Smooth muscle cell (in vitro differentiated cells): ENCODE measurements at regions not wholly inside any gene's neighbourhood (a gene's known extent, or its start where the extent isn't known, plus 50 kb on each side); places are given as distances from the start of the nearest gene placed in this dataset.

Source experiments
- DNase-seq: peaks from one replicate; lab custom pipeline; 2025; ENCODE audit not compliant: unreplicated experiment; lab: John Stamatoyannopoulos, UW
- H2AFZ ChIP-seq: fragments of 200-600 bp; sonication (generic); 2 replicates; pipeline ENCODE4 v1.6.0; 2016; ENCODE audit warnings: antibody characterized with exemption, low read depth, mild to moderate bottlenecking
- H3F3A ChIP-seq: fragments of 200-600 bp; sonication (generic); 2 replicates; pipeline ENCODE4 v1.6.0; 2017; ENCODE audit warnings: antibody characterized with exemption, low read depth
- H3K27ac ChIP-seq: fragments of 200-600 bp; sonication (generic); 2 replicates; pipeline ENCODE4 v1.5.1; 2016; ENCODE audit warnings: low read depth, mild to moderate bottlenecking
- H3K27me3 ChIP-seq: fragments of 200-600 bp; sonication (generic); 2 replicates; pipeline ENCODE4 v1.6.1; 2016; ENCODE audit warnings: low read depth, mild to moderate bottlenecking
- H3K36me3 ChIP-seq: fragments of 200-600 bp; sonication (generic); 2 replicates; pipeline ENCODE4 v1.5.1; 2016; ENCODE audit warnings: low read depth
- H3K4me1 ChIP-seq: fragments of 200-600 bp; sonication (generic); 2 replicates; pipeline ENCODE4 v1.5.1; 2016; ENCODE audit warnings: low read depth
- H3K4me2 ChIP-seq: fragments of 200-600 bp; sonication (generic); 2 replicates; pipeline ENCODE4 v1.6.0; 2016; ENCODE audit warnings: mild to moderate bottlenecking
- H3K4me3 ChIP-seq: fragments of 200-600 bp; sonication (generic); 2 replicates; pipeline ENCODE4 v1.5.1; 2016; ENCODE audit warnings: mild to moderate bottlenecking
- H3K79me2 ChIP-seq: fragments of 200-600 bp; sonication (generic); 2 replicates; pipeline ENCODE4 v1.6.0; 2016; ENCODE audit warnings: low read depth, mild to moderate bottlenecking
- H3K9ac ChIP-seq: fragments of 200-600 bp; sonication (generic); 2 replicates; pipeline ENCODE4 v1.6.0; 2016; ENCODE audit warnings: low read depth
- H3K9me3 ChIP-seq: fragments of 200-600 bp; sonication (generic); replicated peaks from 2 replicates; pipeline ENCODE4 v1.5.1; 2016; ENCODE audit warnings: low read depth
- H4K20me1 ChIP-seq: fragments of 200-600 bp; sonication (generic); 2 replicates; pipeline ENCODE4 v1.6.0; 2016; ENCODE audit warnings: low read depth
- WGBS: methylation state at CpG from one replicate; pipeline ENCODE4 v1.1.7; 2016; ENCODE audit warnings: low lambda C conversion rate; 5-methylcytosine and 5-hydroxymethylcytosine counted together
- TF ChIP-seq, protein P1 (sequence below): fragments of 200-600 bp; sonication (generic); IDR thresholded peaks from 2 replicates; pipeline ENCODE4 v1.5.1; 2017; ENCODE audit warnings: borderline replicate concordance, mild to moderate bottlenecking, antibody characterized with exemption; ENCODE audit not compliant: insufficient read depth, poor library complexity, severe bottlenecking

DNA sequence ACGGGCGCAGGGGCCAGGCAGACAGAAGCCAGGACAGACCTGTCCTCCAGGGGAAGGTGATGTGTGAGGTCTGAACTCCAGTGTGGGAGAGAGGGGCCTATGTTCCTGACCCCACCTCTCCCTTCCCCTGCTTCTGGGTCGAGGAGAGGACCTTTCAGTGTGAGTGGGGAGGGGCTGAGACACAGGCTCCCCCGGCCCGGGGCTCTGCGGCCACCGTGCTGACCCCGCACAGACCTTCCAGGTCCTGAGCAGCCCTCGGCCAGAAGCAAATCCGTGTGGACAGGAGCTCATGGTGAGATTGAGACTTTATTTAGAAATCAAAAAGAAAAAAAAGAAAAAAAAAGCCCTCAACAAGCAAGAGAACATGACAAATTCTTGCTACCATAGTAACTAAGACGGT is 680.5 kb downstream of the BRD1 start:
- Histone ChIP-seq H2AFZ (no peak overlapping the region), H4K20me1 (no peaks in the 10 kb centered on the region), H3K4me3 (no peak overlapping the region), H3K36me3 (no peaks in the 10 kb centered on the region), H3K79me2 (no peaks in the 10 kb centered on the region), H3K4me1 (no peaks in the 10 kb centered on the region), H3K27ac (no peak overlapping the region), H3K27me3 (no peaks in the 10 kb centered on the region), H3F3A (no peaks in the 10 kb centered on the region), H3K9ac (no peak overlapping the region), H3K4me2 (no peak overlapping the region), H3K9me3 (no peaks in the 10 kb centered on the region)
- 85% methylated on average over 11 of the region's 11 CpGs for WGBS
- TF ChIP-seq, protein P1, sequence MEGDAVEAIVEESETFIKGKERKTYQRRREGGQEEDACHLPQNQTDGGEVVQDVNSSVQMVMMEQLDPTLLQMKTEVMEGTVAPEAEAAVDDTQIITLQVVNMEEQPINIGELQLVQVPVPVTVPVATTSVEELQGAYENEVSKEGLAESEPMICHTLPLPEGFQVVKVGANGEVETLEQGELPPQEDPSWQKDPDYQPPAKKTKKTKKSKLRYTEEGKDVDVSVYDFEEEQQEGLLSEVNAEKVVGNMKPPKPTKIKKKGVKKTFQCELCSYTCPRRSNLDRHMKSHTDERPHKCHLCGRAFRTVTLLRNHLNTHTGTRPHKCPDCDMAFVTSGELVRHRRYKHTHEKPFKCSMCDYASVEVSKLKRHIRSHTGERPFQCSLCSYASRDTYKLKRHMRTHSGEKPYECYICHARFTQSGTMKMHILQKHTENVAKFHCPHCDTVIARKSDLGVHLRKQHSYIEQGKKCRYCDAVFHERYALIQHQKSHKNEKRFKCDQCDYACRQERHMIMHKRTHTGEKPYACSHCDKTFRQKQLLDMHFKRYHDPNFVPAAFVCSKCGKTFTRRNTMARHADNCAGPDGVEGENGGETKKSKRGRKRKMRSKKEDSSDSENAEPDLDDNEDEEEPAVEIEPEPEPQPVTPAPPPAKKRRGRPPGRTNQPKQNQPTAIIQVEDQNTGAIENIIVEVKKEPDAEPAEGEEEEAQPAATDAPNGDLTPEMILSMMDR = no peak
- no peak for DNase-seq

DNA sequence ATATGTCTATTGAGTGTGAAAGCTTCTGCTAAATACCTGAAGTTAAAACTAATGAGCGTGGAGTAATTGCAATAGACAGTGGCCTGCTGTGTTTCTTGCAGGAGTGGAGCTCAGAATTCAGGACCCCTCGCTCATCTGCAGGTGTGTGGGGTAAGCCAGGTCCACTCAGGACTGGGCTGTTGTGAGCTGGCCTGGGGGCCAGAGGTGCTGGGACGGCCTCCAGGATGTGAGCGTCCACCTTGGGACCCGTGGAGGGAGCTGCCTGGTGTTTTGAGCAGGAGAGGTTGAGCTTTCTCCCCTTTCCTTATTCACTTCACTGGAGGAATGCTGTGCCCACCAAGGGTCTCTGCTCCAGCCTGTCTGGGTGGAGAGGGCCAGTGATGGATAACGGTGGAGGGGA is 681.2 kb downstream of the BRD1 start:
- Histone ChIP-seq H3K4me2 (no peak overlapping the region), H2AFZ (no peak overlapping the region), H3K27ac (no peak overlapping the region), H3K27me3 (no peaks in the 10 kb centered on the region), H3K9me3 (no peaks in the 10 kb centered on the region), H3F3A (no peaks in the 10 kb centered on the region), H3K79me2 (no peaks in the 10 kb centered on the region), H4K20me1 (no peaks in the 10 kb centered on the region), H3K36me3 (no peaks in the 10 kb centered on the region), H3K4me1 (no peaks in the 10 kb centered on the region), H3K9ac (no peak overlapping the region), H3K4me3 (no peak overlapping the region)
- no peak for DNase-seq
- 85% methylated on average over 6 of the region's 6 CpGs for WGBS
- TF ChIP-seq, protein P1 = no peak

DNA sequence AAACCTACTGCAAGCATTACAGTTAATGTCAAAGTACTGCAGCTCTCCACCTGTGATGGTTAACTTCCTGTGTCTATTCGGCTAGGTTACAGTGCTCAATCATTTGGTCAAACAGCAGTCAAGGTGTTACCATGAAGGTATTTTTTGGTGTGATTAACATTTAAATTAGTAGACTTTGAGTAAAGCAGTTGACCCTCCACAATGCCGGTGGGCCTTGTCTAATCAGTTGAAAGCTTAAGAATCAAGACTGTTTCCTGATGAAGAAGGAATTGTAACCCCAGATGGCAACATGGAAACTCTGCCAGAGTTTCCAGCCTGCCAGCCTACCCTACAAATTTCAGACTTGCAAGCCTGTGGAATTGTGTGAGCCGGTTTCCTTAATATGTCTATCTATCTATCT is 683.9 kb downstream of the BRD1 start:
- H3K9me3 ChIP-seq = no peaks in the 10 kb centered on the region
- H3K79me2 ChIP-seq = no peaks in the 10 kb centered on the region
- H3K27ac ChIP-seq = no peak overlapping the region
- no peak overlapping the region for H3K4me2 ChIP-seq
- 95% methylated on average over 3 of the region's 3 CpGs for WGBS
- H3K4me3 ChIP-seq = no peak overlapping the region
- H3K9ac ChIP-seq = no peak overlapping the region
- TF ChIP-seq, protein P1 = no peak
- no peaks in the 10 kb centered on the region for H3K27me3 ChIP-seq
- DNase-seq = no peak
- no peak overlapping the region for H2AFZ ChIP-seq
- H4K20me1 ChIP-seq = no peaks in the 10 kb centered on the region
- no peaks in the 10 kb centered on the region for H3K4me1 ChIP-seq
- H3K36me3 ChIP-seq = no peaks in the 10 kb centered on the region
- no peaks in the 10 kb centered on the region for H3F3A ChIP-seq

DNA sequence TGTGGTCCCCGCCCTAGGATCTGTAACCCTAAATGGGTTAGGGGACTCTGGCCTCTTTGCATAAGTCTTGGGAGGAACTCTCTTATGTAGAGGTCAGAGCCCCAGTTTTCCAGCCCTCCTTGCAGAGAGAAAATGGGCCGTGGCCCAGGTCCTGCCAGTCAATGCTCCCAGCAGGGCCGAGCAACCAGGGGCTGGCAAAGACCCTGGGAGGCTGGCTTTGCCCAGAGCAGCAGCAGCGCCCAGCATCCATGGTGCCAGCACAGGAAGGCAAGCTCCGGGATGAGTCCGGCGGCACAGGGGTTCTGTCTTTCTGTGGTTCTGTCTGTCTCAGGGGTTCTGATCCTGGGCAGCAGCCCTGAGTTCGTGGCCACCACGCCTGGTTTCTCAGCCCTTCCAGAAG is 684.8 kb downstream of the BRD1 start:
- no peak overlapping the region for H3K27ac ChIP-seq
- no peaks in the 10 kb centered on the region for H3K27me3 ChIP-seq
- H3K4me1 ChIP-seq = no peaks in the 10 kb centered on the region
- TF ChIP-seq, protein P1 = no peak
- H4K20me1 ChIP-seq = no peaks in the 10 kb centered on the region
- H3K4me2 ChIP-seq = no peak overlapping the region
- no peak for DNase-seq
- H2AFZ ChIP-seq = no peak overlapping the region
- H3K4me3 ChIP-seq = no peak overlapping the region
- H3K79me2 ChIP-seq = no peaks in the 10 kb centered on the region
- no peaks in the 10 kb centered on the region for H3F3A ChIP-seq
- H3K9ac ChIP-seq = no peak overlapping the region
- no peaks in the 10 kb centered on the region for H3K36me3 ChIP-seq
- WGBS = 86% methylated on average over 9 of the region's 9 CpGs
- H3K9me3 ChIP-seq = no peaks in the 10 kb centered on the region
